DND-41 (cell line): ENCODE measurements at regions not wholly inside any gene's neighbourhood (a gene's known extent, or its start where the extent isn't known, plus 50 kb on each side); places are given as distances from the start of the nearest gene placed in this dataset.

Experiments
- ATAC-seq: fragments of 200-7000 bp; cut with Tn5 transposase; 3 replicates; pipeline ENCODE4 v1.9.1; 2021; ENCODE audit warnings: low read depth; ENCODE audit not compliant: insufficient read depth
- DNase-seq: peaks from one replicate; pipeline ENCODE4 v3.0.0-alpha.2; 2020
- H2AFZ ChIP-seq: 2 replicates; pipeline ENCODE4 v1.6.0; 2012; ENCODE audit warnings: low read depth, low read length
- H3K27ac ChIP-seq: 2 replicates; pipeline ENCODE4 v1.5.1; 2012; ENCODE audit warnings: low read length, inconsistent platforms
- H3K27me3 ChIP-seq: fragments of 200-600 bp; sonication (generic); 2 replicates; pipeline ENCODE4 v1.6.0; 2012; ENCODE audit warnings: low read length, mild to moderate bottlenecking, inconsistent platforms; ENCODE audit not compliant: insufficient read depth, poor library complexity
- H3K36me3 ChIP-seq: 2 replicates; pipeline ENCODE4 v1.5.1; 2012; ENCODE audit warnings: low read length, inconsistent platforms; ENCODE audit not compliant: insufficient read depth
- H3K4me1 ChIP-seq: 2 replicates; pipeline ENCODE4 v1.5.1; 2012; ENCODE audit warnings: mild to moderate bottlenecking, low read length; ENCODE audit not compliant: insufficient read depth
- H3K4me2 ChIP-seq: 2 replicates; pipeline ENCODE4 v1.6.0; 2012; ENCODE audit warnings: mild to moderate bottlenecking, moderate library complexity, low read length, inconsistent platforms; ENCODE audit not compliant: insufficient read depth
- H3K4me3 ChIP-seq, 2 experiments: fragments of 200-600 bp in 1 of 2; shearing (Covaris generic) in 1 of 2; 2 replicates each; pipeline ENCODE4 v1.5.1; 2012 to 2016; ENCODE audit warnings: inconsistent platforms in 2 of 2, low read length in 2 of 2, mild to moderate bottlenecking in 2 of 2, low read depth in 1 of 2, moderate library complexity in 1 of 2
- H3K79me2 ChIP-seq: 2 replicates; pipeline ENCODE4 v1.6.0; 2012; ENCODE audit warnings: low read length, inconsistent platforms; ENCODE audit not compliant: insufficient read depth
- H3K9ac ChIP-seq: 2 replicates; pipeline ENCODE4 v1.6.0; 2012; ENCODE audit warnings: low read depth, mild to moderate bottlenecking, inconsistent platforms, low read length, moderate library complexity
- H3K9me3 ChIP-seq: 2 replicates; pipeline ENCODE4 v1.5.1; 2012; ENCODE audit warnings: low read length, moderate library complexity, mild to moderate bottlenecking, inconsistent platforms; ENCODE audit not compliant: insufficient read depth, severe bottlenecking
- H4K20me1 ChIP-seq: 2 replicates; pipeline ENCODE4 v1.6.0; 2012; ENCODE audit warnings: low read length; ENCODE audit not compliant: insufficient read depth
- CTCF ChIP-seq: IDR thresholded peaks from 2 replicates; pipeline ENCODE4 v1.5.1; 2012; ENCODE audit warnings: borderline replicate concordance, low read length, moderate library complexity, mild to moderate bottlenecking; ENCODE audit not compliant: poor library complexity, severe bottlenecking; ENCODE audit errors: extremely low read depth
- EZH2 ChIP-seq: IDR thresholded peaks from 3 replicates; pipeline ENCODE4 v1.6.1; 2012; ENCODE audit warnings: borderline replicate concordance, low read depth, mild to moderate bottlenecking, moderate library complexity, low read length, inconsistent platforms; ENCODE audit not compliant: severe bottlenecking

GRCh38 chr3:132196113-132196512 lies 121.1 kb upstream of the ACP3 start:
- no peak overlapping the region for H2AFZ ChIP-seq
- no peak for DNase-seq

DNA sequence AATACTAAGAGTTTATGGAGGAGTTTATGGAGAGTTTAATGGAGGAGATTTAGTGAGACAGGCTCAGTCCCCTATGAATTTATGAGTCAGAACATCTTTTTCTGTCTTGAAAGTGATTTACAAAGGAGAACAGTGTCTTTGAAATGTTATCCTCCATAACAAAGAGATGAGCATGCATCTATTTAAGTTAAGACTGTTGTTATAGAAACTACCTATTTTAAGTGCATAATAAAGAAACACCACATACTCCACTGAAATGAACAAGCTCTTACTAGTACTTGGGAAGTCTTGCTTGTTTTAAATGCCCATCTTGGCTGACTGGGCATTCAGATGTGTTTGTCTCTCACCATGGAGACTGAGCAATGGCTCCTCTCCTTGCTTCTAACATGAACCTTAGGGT lies 118.7 kb upstream of the ACP3 start:
- no peak overlapping the region for H3K9ac ChIP-seq
- H3K4me3 ChIP-seq: no peak overlapping the region
- H2AFZ ChIP-seq: no peak overlapping the region
- no peak overlapping the region for H3K27ac ChIP-seq
- H3K9me3 ChIP-seq: no peaks in the 10 kb centered on the region
- H3K4me2 ChIP-seq: no peak overlapping the region
- H3K79me2 ChIP-seq: no peaks in the 10 kb centered on the region
- H3K4me1 ChIP-seq: no peaks in the 10 kb centered on the region
- TF ChIP-seq CTCF: no peak
- TF ChIP-seq EZH2: no peak
- no peaks in the 10 kb centered on the region for H4K20me1 ChIP-seq
- no peaks in the 10 kb centered on the region for H3K27me3 ChIP-seq
- ATAC-seq (no peak), DNase-seq (no peak)
- no peaks in the 10 kb centered on the region for H3K36me3 ChIP-seq

More at GRCh38 chr3:132196113-132196512, 121.1 kb upstream of the ACP3 start:
- TF ChIP-seq CTCF (no peak), EZH2 (no peak)
- H3K4me3 ChIP-seq: no peak overlapping the region
- no peaks in the 10 kb centered on the region for H4K20me1 ChIP-seq
- H3K4me2 ChIP-seq: no peak overlapping the region
- no peak overlapping the region for H3K9ac ChIP-seq
- no peaks in the 10 kb centered on the region for H3K27me3 ChIP-seq
- no peaks in the 10 kb centered on the region for H3K4me1 ChIP-seq
- no peak for ATAC-seq
- H3K27ac ChIP-seq: no peak overlapping the region
- H3K9me3 ChIP-seq: no peaks in the 10 kb centered on the region
- H3K36me3 ChIP-seq: no peaks in the 10 kb centered on the region
- H3K79me2 ChIP-seq: no peaks in the 10 kb centered on the region

- H3K9ac ChIP-seq: no peak overlapping the region
- no peak overlapping the region for H2AFZ ChIP-seq
- no peaks in the 10 kb centered on the region for H3K79me2 ChIP-seq
- TF ChIP-seq EZH2 (no peak), CTCF (no peak)
- ATAC-seq (no peak), DNase-seq (no peak)
- no peaks in the 10 kb centered on the region for H3K36me3 ChIP-seq
- H3K27me3 ChIP-seq: no peaks in the 10 kb centered on the region
- H3K4me1 ChIP-seq: no peaks in the 10 kb centered on the region
- H3K27ac ChIP-seq: no peak overlapping the region
- H3K9me3 ChIP-seq: no peaks in the 10 kb centered on the region
- H4K20me1 ChIP-seq: no peaks in the 10 kb centered on the region
- H3K4me2 ChIP-seq: no peak overlapping the region
- no peak overlapping the region for H3K4me3 ChIP-seq
Measured at GRCh38 chr3:132199451-132199850, 117.8 kb upstream of the ACP3 start.

DNA sequence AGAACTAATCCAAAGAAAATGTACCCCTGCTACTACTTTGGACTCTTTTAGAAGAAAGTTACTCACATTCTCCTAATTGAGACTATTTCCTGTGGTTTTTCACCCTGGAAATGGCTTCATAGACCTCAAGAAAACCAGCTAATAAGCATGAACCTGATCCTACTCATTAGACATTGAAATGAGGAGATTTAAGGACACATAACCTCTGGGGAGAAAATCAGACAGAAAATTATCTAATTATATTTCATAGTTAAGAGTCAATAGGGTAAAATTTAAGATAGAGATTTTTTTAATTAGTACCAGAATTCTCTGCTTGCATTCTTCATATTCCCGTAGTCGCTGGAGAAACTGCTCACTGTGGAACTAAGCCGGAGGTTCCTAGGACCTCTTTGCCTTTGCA lies 114.6 kb upstream of the ACP3 start:
- H3K36me3 ChIP-seq: no peaks in the 10 kb centered on the region
- no peak overlapping the region for H3K4me2 ChIP-seq
- no peak overlapping the region for H3K27ac ChIP-seq
- H3K79me2 ChIP-seq: no peaks in the 10 kb centered on the region
- ATAC-seq: no peak
- no peaks in the 10 kb centered on the region for H3K4me1 ChIP-seq
- TF ChIP-seq CTCF (no peak), EZH2 (no peak)
- no peaks in the 10 kb centered on the region for H4K20me1 ChIP-seq
- no peak for DNase-seq
- no peaks in the 10 kb centered on the region for H3K27me3 ChIP-seq
- no peak overlapping the region for H3K4me3 ChIP-seq
- no peak overlapping the region for H2AFZ ChIP-seq
- H3K9me3 ChIP-seq: no peaks in the 10 kb centered on the region
- no peak overlapping the region for H3K9ac ChIP-seq
